Stimulated activated naive B cell treated with anti-CD40 and anti-IgM and Interleukin-4, amounts not matched to agents 10 μg/mL and 1 μg/mL and 100 μg/mL, for 72 hours (primary cell): ENCODE measurements at regions not wholly inside any gene's neighbourhood (a gene's known extent, or its start where the extent isn't known, plus 50 kb on each side); places are given as distances from the start of the nearest gene placed in this dataset.

Experiments
- ATAC-seq, 2 donors: fragments of 150-1000 bp; cut with Tn5 transposase; replicated peaks; 2 replicates each; pipeline ENCODE4 v1.10.0; 2021; ENCODE audit warnings: moderate library complexity in 1 of 2
- DNase-seq: peaks from one replicate; pipeline ENCODE4 v3.0.0; 2021
- H3K27ac Mint-ChIP-seq: one replicate; pipeline ENCODE4 v1.8.0; 2022; ENCODE audit warnings: mild to moderate bottlenecking, mixed read lengths
- H3K27me3 Mint-ChIP-seq, 2 donors: one replicate each; pipeline ENCODE4 v1.8.0; 2022; ENCODE audit warnings: mixed read lengths in 2 of 2
- H3K36me3 Mint-ChIP-seq, 2 donors: one replicate each; pipeline ENCODE4 v1.8.0; 2022; ENCODE audit warnings: mixed read lengths in 2 of 2, mild to moderate bottlenecking in 1 of 2
- H3K4me1 Mint-ChIP-seq, 2 donors: one replicate each; pipeline ENCODE4 v1.8.0; 2022; ENCODE audit warnings: mixed read lengths in 2 of 2, mild to moderate bottlenecking in 1 of 2
- H3K4me3 Mint-ChIP-seq, 2 donors: one replicate each; pipeline ENCODE4 v1.8.0; 2022; ENCODE audit warnings: mild to moderate bottlenecking in 2 of 2, mixed read lengths in 2 of 2, moderate library complexity in 1 of 2
- H3K9me3 Mint-ChIP-seq, 2 donors: one replicate each; pipeline ENCODE4 v1.8.0; 2022; ENCODE audit warnings: mixed read lengths in 2 of 2, mild to moderate bottlenecking in 1 of 2

- H3K27me3 Mint-ChIP-seq = no peaks in the 10 kb centered on the region
- no peaks in the 10 kb centered on the region for H3K36me3 Mint-ChIP-seq
- H3K27ac Mint-ChIP-seq = no peak overlapping the region
- H3K4me1 Mint-ChIP-seq = no peaks in the 10 kb centered on the region
- DNase-seq (no peak), ATAC-seq (no peak)
- H3K9me3 Mint-ChIP-seq = no peaks in the 10 kb centered on the region
- H3K4me3 Mint-ChIP-seq = no peak overlapping the region
These were observed 555.6 kb upstream of the ZEB2 start for GRCh38 chr2:145075454-145076062.

GRCh38 chr2:145070703-145071102, 550.8 kb upstream of the ZEB2 start:
- no peak overlapping the region for H3K4me3 Mint-ChIP-seq
- H3K27me3 Mint-ChIP-seq = no peaks in the 10 kb centered on the region
- H3K9me3 Mint-ChIP-seq = peaks cover 0 to 7% of the 10 kb centered on the region in 2 donors
- H3K4me1 Mint-ChIP-seq = no peaks in the 10 kb centered on the region
- DNase-seq (no peak), ATAC-seq (no peak)
- no peaks in the 10 kb centered on the region for H3K36me3 Mint-ChIP-seq
- no peak overlapping the region for H3K27ac Mint-ChIP-seq

- H3K9me3 Mint-ChIP-seq = peaks cover 0 to 7% of the 10 kb centered on the region in 2 donors
- ATAC-seq (no peak), DNase-seq (no peak)
- H3K27ac Mint-ChIP-seq = no peak overlapping the region
- H3K4me3 Mint-ChIP-seq = no peak overlapping the region
- no peaks in the 10 kb centered on the region for H3K4me1 Mint-ChIP-seq
- no peaks in the 10 kb centered on the region for H3K27me3 Mint-ChIP-seq
- no peaks in the 10 kb centered on the region for H3K36me3 Mint-ChIP-seq
These were observed 548.6 kb upstream of the ZEB2 start for GRCh38 chr2:145068509-145068908.

- DNase-seq = no peak
- no peak overlapping the region for H3K27ac Mint-ChIP-seq
These were observed 547.7 kb upstream of the ZEB2 start for GRCh38 chr2:145067549-145068030.

GRCh38 chr2:145066856-145067548, 547.1 kb upstream of the ZEB2 start:
- Mint-ChIP-seq H3K9me3 (peaks cover 0 to 7% of the 10 kb centered on the region in 2 donors), H3K36me3 (no peaks in the 10 kb centered on the region), H3K27ac (no peak overlapping the region), H3K27me3 (no peaks in the 10 kb centered on the region), H3K4me3 (no peak overlapping the region), H3K4me1 (no peaks in the 10 kb centered on the region)
- ATAC-seq (no peak), DNase-seq (no peak)

More at GRCh38 chr2:145067549-145068030, 547.7 kb upstream of the ZEB2 start:
- H3K36me3 Mint-ChIP-seq = no peaks in the 10 kb centered on the region
- H3K4me3 Mint-ChIP-seq = no peak overlapping the region
- peaks cover 0 to 7% of the 10 kb centered on the region in 2 donors for H3K9me3 Mint-ChIP-seq
- no peaks in the 10 kb centered on the region for H3K27me3 Mint-ChIP-seq
- H3K4me1 Mint-ChIP-seq = no peaks in the 10 kb centered on the region
- no peak for ATAC-seq

GRCh38 chr2:145066151-145066661, 546.3 kb upstream of the ZEB2 start:
- no peak overlapping the region for H3K4me3 Mint-ChIP-seq
- no peaks in the 10 kb centered on the region for H3K27me3 Mint-ChIP-seq
- no peak overlapping the region for H3K27ac Mint-ChIP-seq
- no peaks in the 10 kb centered on the region for H3K36me3 Mint-ChIP-seq
- no peak for DNase-seq
- H3K9me3 Mint-ChIP-seq = peaks cover 0 to 7% of the 10 kb centered on the region in 2 donors
- no peak for ATAC-seq
- H3K4me1 Mint-ChIP-seq = no peaks in the 10 kb centered on the region

- Mint-ChIP-seq H3K9me3 (peaks cover 0 to 7% of the 10 kb centered on the region in 2 donors), H3K27me3 (no peaks in the 10 kb centered on the region), H3K4me3 (no peak overlapping the region), H3K27ac (no peak overlapping the region), H3K36me3 (no peaks in the 10 kb centered on the region), H3K4me1 (no peaks in the 10 kb centered on the region)
- DNase-seq = no peak
- ATAC-seq = no peak
These were observed 545.4 kb upstream of the ZEB2 start for GRCh38 chr2:145065342-145065741.

- H3K4me1 Mint-ChIP-seq = no peaks in the 10 kb centered on the region
- no peak for ATAC-seq
These were observed 544.6 kb upstream of the ZEB2 start for GRCh38 chr2:145064511-145064910.

GRCh38 chr2:145060876-145061275, 541.0 kb upstream of the ZEB2 start:
- DNase-seq = no peak
- Mint-ChIP-seq H3K27me3 (no peaks in the 10 kb centered on the region), H3K4me3 (no peak overlapping the region), H3K9me3 (no peaks in the 10 kb centered on the region), H3K27ac (no peak overlapping the region), H3K36me3 (no peaks in the 10 kb centered on the region), H3K4me1 (no peaks in the 10 kb centered on the region)
- no peak for ATAC-seq

More at GRCh38 chr2:145064511-145064910, 544.6 kb upstream of the ZEB2 start:
- Mint-ChIP-seq H3K27ac (no peak overlapping the region), H3K4me3 (no peak overlapping the region), H3K27me3 (no peaks in the 10 kb centered on the region), H3K9me3 (peaks cover 0 to 4% of the 10 kb centered on the region in 2 donors), H3K36me3 (no peaks in the 10 kb centered on the region)
- no peak for DNase-seq

GRCh38 chr2:145059914-145060313, 540.0 kb upstream of the ZEB2 start:
- no peaks in the 10 kb centered on the region for H3K9me3 Mint-ChIP-seq
- ATAC-seq (no peak), DNase-seq (no peak)
- no peaks in the 10 kb centered on the region for H3K27me3 Mint-ChIP-seq
- H3K4me3 Mint-ChIP-seq = no peak overlapping the region
- no peak overlapping the region for H3K27ac Mint-ChIP-seq
- no peaks in the 10 kb centered on the region for H3K36me3 Mint-ChIP-seq
- no peaks in the 10 kb centered on the region for H3K4me1 Mint-ChIP-seq

GRCh38 chr2:145059343-145059742, 539.4 kb upstream of the ZEB2 start:
- DNase-seq = no peak
- Mint-ChIP-seq H3K4me3 (no peak overlapping the region), H3K27me3 (no peaks in the 10 kb centered on the region), H3K4me1 (no peaks in the 10 kb centered on the region), H3K27ac (no peak overlapping the region), H3K36me3 (no peaks in the 10 kb centered on the region), H3K9me3 (no peaks in the 10 kb centered on the region)
- no peak for ATAC-seq

GRCh38 chr2:145058457-145058856, 538.5 kb upstream of the ZEB2 start:
- Mint-ChIP-seq H3K27me3 (no peaks in the 10 kb centered on the region), H3K27ac (no peak overlapping the region), H3K36me3 (no peaks in the 10 kb centered on the region), H3K4me3 (no peak overlapping the region), H3K4me1 (no peaks in the 10 kb centered on the region), H3K9me3 (no peaks in the 10 kb centered on the region)
- DNase-seq (no peak), ATAC-seq (no peak)

GRCh38 chr2:145055651-145056050, 535.7 kb upstream of the ZEB2 start:
- ATAC-seq = no peak
- H3K36me3 Mint-ChIP-seq = no peaks in the 10 kb centered on the region

GRCh38 chr2:145050134-145050533, 530.2 kb upstream of the ZEB2 start:
- ATAC-seq = no peak
- H3K4me3 Mint-ChIP-seq = no peak overlapping the region
- DNase-seq = no peak
- H3K36me3 Mint-ChIP-seq = no peaks in the 10 kb centered on the region
- no peak overlapping the region for H3K27ac Mint-ChIP-seq
- H3K27me3 Mint-ChIP-seq = no peaks in the 10 kb centered on the region
- no peaks in the 10 kb centered on the region for H3K9me3 Mint-ChIP-seq
- no peaks in the 10 kb centered on the region for H3K4me1 Mint-ChIP-seq

More at GRCh38 chr2:145055651-145056050, 535.7 kb upstream of the ZEB2 start:
- Mint-ChIP-seq H3K9me3 (no peaks in the 10 kb centered on the region), H3K27ac (no peak overlapping the region), H3K27me3 (no peaks in the 10 kb centered on the region), H3K4me1 (no peaks in the 10 kb centered on the region), H3K4me3 (no peak overlapping the region)
- no peak for DNase-seq

- H3K27me3 Mint-ChIP-seq = no peaks in the 10 kb centered on the region
- ATAC-seq = no peak
These were observed 529.6 kb upstream of the ZEB2 start for GRCh38 chr2:145049475-145049874.

More at GRCh38 chr2:145049475-145049874, 529.6 kb upstream of the ZEB2 start:
- no peak for DNase-seq
- no peak overlapping the region for H3K4me3 Mint-ChIP-seq
- no peaks in the 10 kb centered on the region for H3K4me1 Mint-ChIP-seq
- no peaks in the 10 kb centered on the region for H3K36me3 Mint-ChIP-seq
- H3K9me3 Mint-ChIP-seq = no peaks in the 10 kb centered on the region
- H3K27ac Mint-ChIP-seq = no peak overlapping the region
